HG03432 (cell line): ENCODE measurements at regions not wholly inside any gene's neighbourhood (a gene's known extent, or its start where the extent isn't known, plus 50 kb on each side); places are given as distances from the start of the nearest gene placed in this dataset.

ENCODE experiments used
- ATAC-seq: cut with Tn5 transposase; IDR thresholded peaks from one replicate; pipeline ENCODE4 v1.9.1; 2021; ENCODE audit warnings: mild to moderate bottlenecking, moderate library complexity; ENCODE audit not compliant: unreplicated experiment

DNA sequence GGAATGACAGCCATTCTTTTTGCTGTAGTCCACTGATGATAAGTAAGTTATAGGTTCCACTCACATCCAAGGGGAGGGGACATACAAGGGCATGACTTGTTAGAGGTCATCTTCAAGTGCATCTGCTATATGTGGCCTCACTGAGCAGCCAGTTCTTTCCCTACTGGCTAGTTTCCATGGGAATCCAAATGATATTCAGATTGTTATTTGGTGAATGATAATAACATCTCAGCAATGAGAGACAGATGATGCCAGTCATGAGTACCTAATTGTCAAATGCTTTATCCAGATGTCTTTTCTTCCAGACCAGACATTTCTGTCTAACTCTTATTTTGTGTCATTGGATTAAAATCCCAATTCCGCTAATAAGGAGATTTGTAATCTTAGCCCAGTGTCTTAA is 460.4 kb upstream of the BOD1L1 start:
- ATAC-seq, result peak; percentile 16

DNA sequence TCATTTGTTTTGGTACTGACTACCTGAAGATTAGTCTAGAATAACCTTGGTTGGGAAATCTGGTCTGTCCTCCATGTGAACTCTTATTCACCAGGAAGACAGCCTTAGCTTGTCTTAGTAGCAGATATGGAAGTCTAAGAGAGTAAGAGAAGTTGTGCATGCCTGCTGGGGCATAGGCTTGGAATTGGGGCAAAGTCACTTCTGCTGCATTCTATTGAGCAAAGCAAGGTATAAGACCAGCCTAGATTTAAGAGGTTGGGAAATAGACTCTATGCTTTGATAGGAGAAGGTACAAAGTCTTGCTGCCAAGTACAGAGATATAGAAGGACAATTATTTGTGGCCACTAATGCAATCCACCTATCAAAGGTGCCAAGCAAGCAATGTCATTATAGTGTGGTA is 464.0 kb upstream of the BOD1L1 start:
- no peak for ATAC-seq

- no peak for ATAC-seq
Measured at GRCh38 chr4:14091966-14092365, 464.4 kb upstream of the BOD1L1 start.

GRCh38 chr4:14092741-14093140 is 465.2 kb upstream of the BOD1L1 start:
- ATAC-seq, result no peak

DNA sequence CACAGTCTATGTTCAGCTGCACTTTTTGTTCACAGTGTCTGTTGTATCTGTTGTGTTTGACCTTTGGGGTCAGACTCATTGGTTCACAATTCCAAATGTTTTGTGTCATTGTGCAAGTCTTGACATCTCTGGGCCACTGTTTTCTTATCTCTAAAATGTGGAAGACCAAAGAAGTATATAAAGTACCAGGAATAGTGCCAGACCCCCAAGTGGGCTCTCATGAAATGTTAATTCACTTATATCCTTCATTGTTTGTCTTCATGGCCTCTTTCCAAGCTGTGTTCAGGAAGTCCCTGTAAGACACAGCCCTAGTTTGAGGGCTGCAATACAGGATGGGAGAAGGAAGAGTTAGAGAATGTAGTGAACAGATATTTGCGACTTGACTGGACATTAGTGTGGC is 468.3 kb upstream of the BOD1L1 start:
- ATAC-seq, result no peak

GRCh38 chr4:14096396-14096965 is 469.0 kb upstream of the BOD1L1 start:
- ATAC-seq, result no peak

GRCh38 chr4:14100349-14100748 is 472.8 kb upstream of the BOD1L1 start:
- no peak for ATAC-seq

GRCh38 chr4:14110407-14110806 is 482.9 kb upstream of the BOD1L1 start:
- no peak for ATAC-seq

DNA sequence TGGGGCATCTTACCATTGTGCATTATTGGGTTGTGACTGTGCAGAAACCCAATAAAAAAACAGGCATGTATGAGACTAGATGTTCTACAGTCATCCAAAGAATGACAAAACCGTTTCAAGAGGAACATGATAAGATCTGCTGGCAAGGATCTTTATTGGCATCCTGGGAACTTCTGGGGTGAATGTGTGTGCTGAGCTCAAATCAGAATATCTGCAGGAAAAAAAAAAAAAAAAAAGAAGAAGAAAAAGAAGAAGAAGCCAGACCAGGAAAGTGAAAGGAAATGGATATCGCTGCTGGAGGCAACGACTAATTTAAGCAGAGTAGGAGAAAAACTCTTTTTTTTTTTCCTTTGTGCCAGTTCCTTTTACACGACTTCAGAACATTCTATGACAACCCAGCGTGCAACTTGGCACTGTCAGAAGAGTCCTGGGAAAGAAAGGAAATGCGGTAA is 484.2 kb upstream of the BOD1L1 start:
- no peak for ATAC-seq

DNA sequence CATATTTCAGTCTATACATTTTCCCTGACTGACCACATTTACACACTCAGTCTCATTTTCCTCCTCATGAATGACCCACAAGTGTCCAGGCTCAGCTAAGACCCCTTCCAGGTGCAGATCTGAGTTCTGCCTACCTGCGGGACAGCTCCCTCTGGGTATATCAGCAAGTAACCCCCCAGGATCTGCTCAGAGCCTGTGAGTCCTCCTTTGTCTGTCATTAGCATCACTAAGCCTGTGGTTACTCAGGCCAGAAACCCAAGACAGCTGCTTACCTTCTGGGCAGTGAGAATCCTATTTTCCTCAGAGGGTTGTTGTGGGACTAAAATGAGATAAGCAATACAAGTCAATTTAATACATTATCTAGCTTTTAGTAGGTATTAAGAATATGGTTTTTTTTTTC is 487.6 kb upstream of the BOD1L1 start:
- ATAC-seq, result no peak

GRCh38 chr4:14117575-14118238 is 490.2 kb upstream of the BOD1L1 start:
- no peak for ATAC-seq

DNA sequence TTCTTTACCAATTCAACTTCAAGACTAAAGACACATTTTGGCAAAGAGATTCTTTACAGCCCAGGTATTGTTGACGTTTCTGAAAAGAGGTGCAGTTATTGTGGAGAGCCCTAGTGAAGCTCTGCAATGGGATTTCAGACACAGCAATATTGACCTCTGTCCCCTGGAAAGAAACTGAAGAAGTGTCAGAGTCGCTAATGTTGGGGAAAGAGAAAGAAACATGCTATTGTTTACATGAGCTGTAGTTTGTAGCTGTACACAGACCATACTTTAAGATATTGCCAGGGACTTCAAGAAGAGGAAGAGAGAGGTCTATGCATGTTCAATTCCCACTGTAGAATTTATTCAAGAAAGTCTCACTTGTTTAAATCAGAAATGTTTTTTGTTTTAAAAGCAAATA is 497.3 kb upstream of the BOD1L1 start:
- ATAC-seq, result no peak

GRCh38 chr4:14125375-14126129 is 498.0 kb upstream of the BOD1L1 start:
- peak; percentile 92 for ATAC-seq

- no peak for ATAC-seq
Measured at GRCh38 chr4:14130551-14130950, 503.0 kb upstream of the BOD1L1 start.

GRCh38 chr4:14131335-14131734 is 503.8 kb upstream of the BOD1L1 start:
- no peak for ATAC-seq

- no peak for ATAC-seq
Measured at GRCh38 chr4:14132301-14132700, 504.8 kb upstream of the BOD1L1 start.

GRCh38 chr4:14138106-14138505 is 510.6 kb upstream of the BOD1L1 start:
- no peak for ATAC-seq

DNA sequence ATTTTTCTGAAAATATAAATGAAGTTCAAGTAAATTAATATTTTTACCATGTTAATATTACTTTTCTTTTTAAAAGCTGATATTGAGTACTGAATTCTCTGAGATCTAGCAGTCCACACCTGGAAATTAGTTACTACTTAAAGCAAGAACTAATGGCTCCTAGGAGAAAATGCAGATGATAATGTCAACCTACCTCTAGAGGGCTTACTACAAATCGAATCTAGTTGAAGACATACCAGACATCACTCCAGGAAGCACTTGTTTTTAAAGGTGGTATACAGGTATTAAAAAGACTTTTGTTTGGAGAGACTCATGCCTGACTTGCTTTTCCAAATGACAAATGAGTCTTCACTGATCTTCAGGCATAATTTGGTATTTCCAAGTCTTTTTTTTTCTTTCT is 516.4 kb upstream of the BOD1L1 start:
- no peak for ATAC-seq

DNA sequence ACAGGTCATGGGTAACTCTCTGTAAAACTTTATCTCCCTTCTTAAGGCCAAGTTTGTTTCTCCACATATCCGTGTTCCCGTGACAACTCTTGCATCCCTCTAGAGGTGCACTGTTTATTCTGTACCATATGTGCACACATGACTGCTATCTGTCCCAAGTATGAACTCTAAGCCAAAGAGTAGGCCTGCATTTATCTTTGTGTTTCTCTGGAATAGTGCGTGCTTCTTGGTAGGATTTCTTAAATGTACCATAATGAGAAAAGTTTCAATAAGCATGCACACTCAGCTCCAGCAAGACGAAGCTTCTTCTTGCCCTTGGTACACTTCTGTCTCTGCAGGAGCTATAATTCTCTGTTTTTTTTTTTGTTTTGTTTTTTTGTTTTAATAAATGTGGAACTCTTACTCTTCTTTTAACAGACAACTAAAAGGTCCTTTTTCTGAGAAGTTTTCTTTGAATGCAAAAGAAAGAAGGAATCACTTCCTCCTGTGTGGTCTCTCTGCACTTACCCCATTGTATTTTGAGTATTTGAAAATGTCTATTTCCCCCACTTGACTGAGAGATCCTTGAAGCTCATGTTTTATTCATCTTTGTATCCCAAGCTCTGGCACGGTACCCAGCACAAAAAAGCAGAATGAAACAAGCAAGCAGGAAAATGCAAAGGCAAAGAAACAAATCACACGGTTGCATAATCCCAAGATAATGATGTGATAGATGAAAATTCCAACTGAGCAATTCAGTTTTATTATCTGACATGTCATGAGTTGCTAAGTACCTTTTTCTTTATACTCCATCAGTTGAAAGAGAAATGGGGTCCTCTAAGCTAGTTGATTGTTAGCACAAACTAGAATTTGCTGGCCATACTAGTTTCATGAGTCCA is 521.9 kb upstream of the BOD1L1 start:
- no peak for ATAC-seq

DNA sequence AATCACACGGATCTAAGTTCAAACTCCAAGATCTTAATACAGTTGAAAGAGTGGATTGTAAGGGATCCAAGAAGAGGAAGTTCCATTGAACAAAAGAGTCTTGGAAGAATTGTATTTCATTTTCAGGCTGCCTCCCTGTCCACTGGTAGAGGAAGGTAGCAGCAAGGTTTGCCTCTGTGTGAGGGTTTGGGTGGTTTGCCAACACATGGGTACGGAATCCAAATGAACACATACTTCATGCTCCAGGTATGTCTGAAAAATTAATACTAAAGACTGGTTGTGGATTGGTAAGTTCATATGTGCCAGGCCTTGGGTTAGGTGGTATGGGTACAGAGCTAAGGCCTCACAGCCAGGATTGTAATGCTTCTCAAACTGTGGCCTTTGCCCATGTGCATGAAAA is 523.6 kb upstream of the BOD1L1 start:
- no peak for ATAC-seq

GRCh38 chr4:14152834-14153519 is 525.5 kb upstream of the BOD1L1 start:
- peak; percentile 77 for ATAC-seq
